ENCODE measurements at regions not wholly inside any gene's neighbourhood (a gene's known extent, or its start where the extent isn't known, plus 50 kb on each side); places are given as distances from the start of the nearest gene placed in this dataset.

- no peak for FAIRE-seq
Measured at GRCh38 chr9:118215549-118215948, 511.3 kb downstream of the TLR4 start.

- FAIRE-seq, result no peak
Measured at GRCh38 chr9:118222375-118222774, 518.2 kb downstream of the TLR4 start.

DNA sequence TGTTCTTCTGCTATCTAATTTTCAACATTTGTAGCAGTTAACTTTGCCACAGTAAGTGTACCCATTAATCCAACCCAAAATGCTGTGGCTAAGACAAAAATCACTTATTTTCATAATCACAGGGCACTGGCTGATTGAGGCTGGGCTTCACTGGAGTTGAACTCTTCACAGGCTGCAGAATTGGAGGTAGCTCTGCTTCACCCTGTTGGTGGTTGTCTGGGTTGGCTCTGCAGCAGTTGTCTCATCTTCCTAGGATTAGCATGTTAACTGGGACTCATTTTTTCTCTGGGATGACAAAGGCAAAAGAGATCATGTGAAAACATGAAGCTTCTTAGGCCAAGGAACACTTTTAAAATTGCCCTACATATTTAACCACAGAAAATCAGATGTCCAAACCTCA, 518.9 kb downstream of the TLR4 start:
- FAIRE-seq, result no peak

- no peak for FAIRE-seq
Measured at GRCh38 chr9:118230329-118230728, 526.1 kb downstream of the TLR4 start.

DNA sequence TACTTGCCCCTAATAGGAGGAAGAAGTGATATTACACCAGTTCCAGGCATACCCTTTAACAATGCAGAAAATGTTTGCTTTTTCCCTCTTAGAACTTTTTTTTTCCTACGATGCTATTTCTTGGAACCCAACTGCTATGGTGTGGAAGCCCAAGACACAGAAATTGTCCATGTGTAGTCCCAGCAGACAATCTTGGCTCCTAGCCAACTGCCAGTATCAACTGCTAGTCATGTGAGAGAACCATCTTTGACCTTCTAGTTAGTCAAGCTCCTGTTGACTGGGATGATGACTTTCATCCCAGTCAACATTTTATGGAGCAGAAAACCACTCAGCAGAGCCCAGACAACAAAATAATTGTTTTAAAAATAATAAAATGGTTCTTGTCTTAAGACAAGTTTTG, 532.4 kb downstream of the TLR4 start:
- no peak for FAIRE-seq

DNA sequence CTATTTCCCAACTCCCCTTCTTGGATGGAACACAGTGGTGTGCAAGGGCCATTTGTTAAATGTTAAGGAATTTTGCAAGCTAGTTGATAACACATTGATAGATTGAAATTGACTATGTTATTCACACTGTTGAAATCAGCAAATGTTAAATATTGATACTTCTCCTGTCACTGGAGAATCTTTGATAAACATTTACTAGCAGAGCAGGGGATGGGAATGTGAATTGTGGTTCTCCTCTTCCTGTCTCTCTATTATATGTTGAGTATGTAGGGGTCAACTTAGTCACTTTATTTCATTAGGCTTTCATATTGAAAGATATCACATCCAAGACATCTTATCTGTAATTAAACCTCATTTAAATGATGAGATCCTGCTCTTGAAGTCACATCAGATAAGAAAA, 533.9 kb downstream of the TLR4 start:
- FAIRE-seq, result no peak

DNA sequence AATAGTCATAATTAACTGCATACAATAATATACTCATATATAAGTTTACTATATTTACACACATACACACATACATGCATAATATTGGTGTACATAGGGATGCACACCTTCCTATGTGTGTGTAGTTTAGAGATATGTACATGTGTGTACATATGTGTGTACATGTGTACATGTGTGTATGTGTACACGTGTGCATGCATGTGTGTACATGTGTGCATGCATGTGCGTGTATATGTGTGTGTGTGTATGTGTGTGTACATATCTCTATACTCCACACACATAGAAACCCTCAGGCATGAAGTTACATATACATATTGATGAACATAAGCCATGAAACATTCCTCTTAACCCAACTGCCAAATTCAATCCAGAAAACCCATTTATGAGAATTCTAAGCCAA, 547.8 kb downstream of the TLR4 start:
- FAIRE-seq, result no peak

- no peak for FAIRE-seq
Measured at GRCh38 chr9:118262191-118262590, 558.0 kb downstream of the TLR4 start.

- FAIRE-seq, result no peak
Measured at GRCh38 chr9:118263949-118264348, 559.7 kb downstream of the TLR4 start.

GRCh38 chr9:118268046-118268445, 563.8 kb downstream of the TLR4 start:
- FAIRE-seq, result no peak

GRCh38 chr9:118269623-118270022, 565.4 kb downstream of the TLR4 start:
- no peak for FAIRE-seq

- no peak for FAIRE-seq
Measured at GRCh38 chr9:118271331-118271730, 567.1 kb downstream of the TLR4 start.

DNA sequence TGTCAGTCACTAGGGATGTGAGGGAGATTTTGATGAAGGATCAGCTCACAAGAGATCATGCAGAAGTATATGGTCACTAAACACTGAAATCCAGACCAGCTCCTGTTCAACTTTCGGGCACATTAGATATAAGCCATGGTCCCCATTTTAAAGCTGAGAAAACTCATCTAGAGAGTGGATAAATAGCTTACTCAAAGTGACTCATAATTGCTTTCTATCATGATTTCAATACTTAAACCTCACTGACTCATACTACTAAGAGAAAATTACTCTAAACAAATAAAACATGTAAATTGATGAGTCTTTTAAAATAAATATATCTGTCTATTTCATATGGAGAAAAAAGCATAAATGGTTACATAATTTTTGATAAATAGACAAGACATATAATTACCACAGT, 567.7 kb downstream of the TLR4 start:
- FAIRE-seq, result no peak

DNA sequence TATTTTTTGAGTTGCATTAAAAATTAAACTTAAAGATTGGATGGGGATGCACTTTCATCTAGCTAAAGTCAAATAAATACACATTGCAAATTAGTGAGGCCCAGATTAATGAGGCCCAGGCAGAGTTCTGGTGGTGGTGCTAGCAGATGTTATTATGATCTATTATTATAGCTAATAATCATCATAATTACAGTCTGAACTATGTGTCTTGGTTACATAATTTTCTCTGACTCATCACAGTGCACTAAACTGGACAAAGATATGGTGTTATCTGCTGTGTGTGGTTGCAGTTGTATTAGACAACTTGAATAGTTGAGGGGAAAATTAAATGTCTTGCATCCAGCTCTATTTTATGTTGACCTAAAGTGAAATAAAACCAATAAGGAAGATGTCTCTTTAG, 568.8 kb downstream of the TLR4 start:
- no peak for FAIRE-seq

DNA sequence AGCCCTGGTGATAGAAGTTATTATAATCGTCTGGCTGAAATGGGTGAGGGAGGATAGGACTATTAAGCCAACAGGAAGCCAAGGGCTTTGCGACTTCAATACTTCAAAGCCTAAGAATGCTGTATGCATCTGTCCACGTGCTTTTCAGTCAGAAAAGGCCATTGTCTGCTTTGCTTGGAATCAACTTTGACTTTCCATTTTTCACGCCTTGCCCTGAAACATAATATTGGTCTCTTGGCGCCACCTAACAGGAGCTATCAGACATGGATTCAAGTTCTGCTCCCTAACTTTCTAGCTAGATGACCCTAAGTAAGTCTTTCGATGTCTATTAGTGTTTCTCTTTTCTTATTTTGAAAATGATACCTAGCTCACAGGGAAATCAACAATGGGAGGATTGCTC, 572.6 kb downstream of the TLR4 start:
- no peak for FAIRE-seq

GRCh38 chr9:118281772-118282171, 577.6 kb downstream of the TLR4 start:
- FAIRE-seq, result no peak

DNA sequence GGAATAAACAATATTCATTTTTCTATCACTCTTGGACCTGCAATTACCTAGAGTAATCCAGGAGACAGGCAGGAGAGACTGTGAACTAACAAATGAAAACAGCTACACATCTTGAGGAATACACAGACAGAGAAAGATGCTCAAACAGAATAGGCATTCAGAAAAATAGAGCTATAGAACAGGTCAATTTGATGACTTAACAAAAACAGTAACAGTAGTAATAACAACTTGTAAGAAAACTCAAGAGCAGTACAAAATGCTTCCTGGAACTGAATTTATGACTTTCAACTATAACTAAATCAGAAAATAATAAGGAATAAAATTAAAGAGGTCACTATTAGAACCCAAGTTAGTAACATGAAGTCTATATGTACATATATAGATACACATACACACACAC, 579.3 kb downstream of the TLR4 start:
- no peak for FAIRE-seq

DNA sequence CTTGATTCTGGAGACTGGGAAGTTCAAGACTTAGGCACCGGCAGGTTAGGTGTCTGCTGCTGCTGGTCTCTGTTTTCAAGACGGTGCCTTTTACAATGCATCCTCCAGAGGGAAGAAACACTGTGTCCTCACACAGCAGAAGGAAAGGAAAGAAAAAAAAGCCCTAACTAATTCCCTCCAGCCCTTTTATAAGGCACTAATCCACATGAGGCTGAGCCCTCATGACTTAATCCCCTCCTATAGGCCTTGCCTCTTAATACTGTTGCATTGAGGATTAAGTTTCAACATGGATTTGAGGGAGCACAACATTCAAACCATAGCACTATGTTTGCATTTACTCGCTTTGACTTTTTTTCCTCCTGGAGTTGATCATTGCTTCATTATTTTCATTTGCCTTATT, 585.9 kb downstream of the TLR4 start:
- FAIRE-seq, result no peak

DNA sequence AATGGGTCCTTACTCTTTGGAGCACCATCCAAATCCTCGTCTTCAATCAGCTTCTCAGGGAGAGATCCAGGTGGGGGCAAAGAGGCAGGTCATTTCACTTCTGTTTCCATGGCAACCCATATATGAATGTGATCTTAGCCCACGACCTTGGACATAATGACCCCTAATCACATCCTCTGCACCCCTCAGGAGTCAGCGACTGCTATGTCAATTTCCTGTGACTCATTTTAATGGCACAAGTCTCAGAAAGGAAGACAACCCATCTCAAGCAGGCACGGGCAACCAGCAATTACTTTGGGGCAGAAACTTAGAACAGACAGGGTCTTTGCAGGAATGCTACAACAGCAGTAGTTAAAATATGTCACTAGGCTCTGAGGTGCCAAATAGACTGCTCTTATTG, 591.2 kb downstream of the TLR4 start:
- no peak for FAIRE-seq

DNA sequence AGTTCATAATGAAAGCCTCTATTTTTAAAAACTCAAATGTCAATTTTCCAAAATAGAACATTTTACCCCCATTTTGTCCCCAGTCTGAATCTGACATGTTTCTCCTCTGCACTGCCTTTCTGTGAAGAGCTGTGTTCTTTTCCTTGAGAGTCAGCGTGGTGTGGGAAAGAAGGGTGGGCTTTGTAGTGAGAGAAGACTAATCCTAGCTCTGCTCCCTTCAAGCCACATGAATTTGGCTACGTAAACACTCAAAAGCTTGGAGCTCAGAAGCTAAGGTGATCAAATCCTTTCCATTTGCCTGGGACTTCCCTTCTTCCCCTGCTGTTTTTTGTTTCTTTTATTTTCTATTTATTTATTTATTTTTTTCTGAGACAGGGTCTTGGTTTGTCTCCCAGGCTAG, 598.5 kb downstream of the TLR4 start:
- FAIRE-seq, result no peak

DNA sequence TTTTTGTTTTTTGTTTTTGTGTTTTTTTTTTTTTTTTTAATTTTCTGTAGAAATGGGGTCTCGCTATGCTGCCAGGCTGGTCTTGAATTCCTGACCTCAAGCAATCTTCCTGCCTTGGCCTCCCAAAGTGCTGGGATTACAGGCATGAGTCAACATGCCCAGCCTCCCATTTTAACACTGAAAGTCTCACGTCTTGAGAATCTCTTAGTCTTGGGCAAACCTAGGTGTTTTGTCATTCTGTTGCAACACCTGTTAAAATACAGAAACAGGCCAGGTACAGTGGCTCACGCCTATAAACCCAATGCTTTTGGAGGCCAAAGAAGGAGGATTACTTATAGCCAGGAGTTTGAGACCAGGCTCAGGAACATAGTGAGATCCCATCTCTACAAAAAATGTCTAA, 599.0 kb downstream of the TLR4 start:
- no peak for FAIRE-seq

- FAIRE-seq, result no peak
Measured at GRCh38 chr9:118305331-118305730, 601.1 kb downstream of the TLR4 start.

- FAIRE-seq, result no peak
Measured at GRCh38 chr9:118306801-118307200, 602.6 kb downstream of the TLR4 start.

GRCh38 chr9:118313965-118314364, 609.8 kb downstream of the TLR4 start:
- no peak for FAIRE-seq

DNA sequence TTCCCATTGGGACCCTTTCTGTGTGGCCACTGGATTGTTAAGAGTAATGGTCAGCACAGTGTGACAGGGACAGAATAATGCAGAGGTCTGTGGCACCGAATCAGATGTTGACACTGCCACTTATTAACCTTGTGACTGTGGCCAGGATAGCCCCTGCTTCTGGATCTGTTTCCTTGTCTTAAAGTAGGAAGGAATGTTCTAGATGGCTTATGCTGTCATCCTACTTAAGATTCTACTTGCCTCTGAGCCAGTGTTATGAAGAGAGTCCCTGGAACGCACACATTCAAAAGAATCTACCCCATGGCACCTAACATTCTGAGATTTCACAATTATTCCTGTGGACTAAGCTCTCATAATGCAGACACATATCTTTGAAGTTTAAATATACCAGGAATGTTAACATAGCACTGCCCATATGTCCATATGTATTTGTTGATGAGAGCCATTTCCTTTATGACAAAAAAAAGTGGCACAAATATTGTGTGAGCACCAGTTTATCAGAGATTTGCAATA, 612.7 kb downstream of the TLR4 start:
- FAIRE-seq, result no peak
